NCI-H446 (cell line): ENCODE measurements at regions not wholly inside any gene's neighbourhood (a gene's known extent, or its start where the extent isn't known, plus 50 kb on each side); places are given as distances from the start of the nearest gene placed in this dataset.
"Not testable (repeated sequence)": the region's sequence is repeated elsewhere in the genome, so short reads cannot be mapped to it uniquely, and the experiment has no call there.

Source experiments
- DNase-seq, 2 experiments: peaks; one replicate each; lab custom pipeline; 2025; lab: John Stamatoyannopoulos, UW

DNA sequence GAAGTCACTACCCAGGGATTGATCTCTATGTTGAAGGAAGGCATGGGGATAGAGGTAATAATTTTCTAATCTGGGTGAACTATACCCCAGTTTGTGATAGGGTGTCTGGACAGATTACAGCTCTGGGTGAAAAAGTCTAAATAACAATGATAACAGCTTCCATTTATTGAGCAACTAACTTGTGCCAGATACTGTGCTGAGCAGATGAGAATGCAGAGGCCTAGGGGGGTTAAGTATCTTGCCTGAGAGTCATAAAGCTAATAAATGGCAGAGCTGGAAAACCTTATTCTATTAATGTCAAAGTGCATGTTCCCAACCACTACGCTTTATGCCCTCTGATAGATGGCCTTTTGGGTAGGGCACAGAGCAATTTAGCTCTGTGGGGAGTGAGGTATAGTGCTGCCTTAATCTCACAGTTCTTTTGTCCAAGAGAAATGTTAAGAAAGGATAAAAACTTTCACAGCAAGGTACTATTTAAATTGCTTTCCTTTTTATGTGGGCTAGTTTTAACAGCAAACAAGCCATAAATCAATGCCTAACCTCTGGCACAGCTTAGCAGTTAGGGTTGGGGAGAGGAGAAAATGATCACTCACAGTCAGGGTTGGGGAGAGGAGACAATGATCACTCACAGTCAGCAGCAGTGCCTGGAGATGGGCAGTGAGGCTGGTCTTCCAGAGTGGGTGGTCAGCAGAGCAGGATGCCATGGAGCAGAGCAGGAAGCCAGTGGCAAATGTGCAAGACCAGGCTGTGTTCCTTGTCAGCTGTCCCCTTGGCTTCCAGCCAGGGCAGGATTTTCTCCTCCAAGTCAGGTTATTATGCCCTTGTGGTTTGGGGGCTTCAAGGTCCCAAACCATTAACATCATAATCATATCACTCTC lies 187.0 kb downstream of the CARTPT start:
- no peak for DNase-seq

GRCh38 chr5:71907001-71907588 lies 188.0 kb downstream of the CARTPT start:
- no peak for DNase-seq

GRCh38 chr5:71907608-71908145 lies 188.6 kb downstream of the CARTPT start:
- DNase-seq: no peak

GRCh38 chr5:71910741-71911140 lies 191.7 kb downstream of the CARTPT start:
- DNase-seq: no peak

- no peak for DNase-seq
These were observed 192.9 kb downstream of the CARTPT start for GRCh38 chr5:71912021-71912420.

DNA sequence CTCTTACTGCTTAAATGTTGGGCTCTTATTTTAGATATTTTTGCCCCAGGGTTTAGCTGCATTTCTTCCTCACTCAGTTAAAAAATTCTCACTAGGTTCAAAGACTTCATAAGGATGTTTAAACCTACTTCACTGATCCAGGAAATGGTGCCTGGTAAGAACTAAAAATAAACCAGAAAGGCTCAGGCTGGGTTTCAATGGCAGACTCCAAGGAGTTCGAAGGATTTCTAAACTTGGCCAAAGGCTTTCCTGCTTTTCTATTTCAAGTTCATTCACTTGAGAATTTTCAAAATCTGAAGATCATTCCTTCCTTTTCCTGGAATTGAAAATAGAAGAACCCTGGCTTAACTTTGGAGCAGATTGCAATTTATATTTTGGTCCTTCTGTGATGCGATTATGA lies 193.0 kb upstream of the MAP1B start:
- DNase-seq: no peak

- no peak for DNase-seq
These were observed 184.6 kb upstream of the MAP1B start for GRCh38 chr5:71922584-71923106.

DNA sequence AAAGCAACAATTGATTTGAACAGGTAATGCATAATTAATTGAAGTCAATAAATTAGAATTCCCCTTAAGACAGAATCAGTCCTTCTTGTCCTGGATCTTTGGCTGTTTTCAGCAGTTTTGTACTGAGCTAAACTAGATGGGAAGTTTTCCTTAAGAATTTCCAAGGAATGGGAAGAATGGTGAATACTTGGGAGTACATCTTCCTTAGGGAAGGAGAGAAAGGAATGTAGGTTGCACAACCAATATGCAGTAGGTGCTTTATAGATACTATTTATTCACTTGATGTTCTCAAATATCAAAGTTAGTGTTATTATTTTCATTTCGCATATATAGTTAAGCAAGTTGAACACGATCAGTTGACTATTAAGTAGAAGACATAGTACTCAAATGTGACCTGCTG lies 183.5 kb upstream of the MAP1B start:
- no peak for DNase-seq

- DNase-seq: peak; percentile 6 to 30
These were observed 182.9 kb upstream of the MAP1B start for GRCh38 chr5:71924325-71924724.

DNA sequence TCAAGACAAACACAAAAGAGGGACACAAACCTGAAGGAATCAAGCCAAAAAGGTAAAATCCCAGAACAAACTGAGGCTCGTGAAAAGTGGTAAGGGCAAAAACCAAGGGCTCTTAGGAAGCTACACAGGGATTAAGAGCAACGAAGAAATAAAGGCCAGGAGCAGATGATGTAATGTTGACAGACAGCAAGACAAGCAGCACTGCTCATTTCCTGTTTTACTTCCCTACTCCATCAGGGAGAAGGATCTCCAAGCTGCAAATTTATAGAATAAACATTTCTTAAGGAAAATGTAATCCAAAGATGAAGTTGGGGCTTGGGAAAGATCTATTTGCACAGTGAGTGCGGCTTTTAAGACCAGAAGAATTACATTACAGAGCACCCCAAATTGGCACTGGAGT lies 182.3 kb upstream of the MAP1B start:
- peak in 1 of 2 experiments; percentile 30 for DNase-seq

- DNase-seq: peak; percentile 20 to 82
These were observed 181.6 kb upstream of the MAP1B start for GRCh38 chr5:71925608-71926091.

DNA sequence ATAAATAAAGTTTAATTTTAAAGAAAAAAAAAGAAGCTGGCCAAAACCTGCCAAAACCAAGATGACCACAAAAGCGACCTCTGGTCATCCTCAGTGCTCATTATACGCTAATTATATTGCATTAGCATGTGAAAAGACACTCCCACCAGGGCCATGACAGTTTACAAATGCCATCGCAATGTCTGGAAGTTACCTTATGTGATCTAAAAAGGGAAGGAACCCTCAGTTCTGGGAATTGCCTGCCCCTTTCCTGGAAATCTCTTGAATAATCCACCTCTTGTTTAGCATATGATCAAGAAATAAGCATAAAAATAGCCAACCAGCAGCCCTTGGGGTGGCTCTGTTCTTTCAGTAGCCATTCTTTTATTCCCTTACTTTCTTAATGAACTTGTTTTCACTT lies 178.3 kb upstream of the MAP1B start:
- no peak for DNase-seq

- DNase-seq: not testable (repeated sequence)
These were observed 176.7 kb upstream of the MAP1B start for GRCh38 chr5:71930554-71930953.

DNA sequence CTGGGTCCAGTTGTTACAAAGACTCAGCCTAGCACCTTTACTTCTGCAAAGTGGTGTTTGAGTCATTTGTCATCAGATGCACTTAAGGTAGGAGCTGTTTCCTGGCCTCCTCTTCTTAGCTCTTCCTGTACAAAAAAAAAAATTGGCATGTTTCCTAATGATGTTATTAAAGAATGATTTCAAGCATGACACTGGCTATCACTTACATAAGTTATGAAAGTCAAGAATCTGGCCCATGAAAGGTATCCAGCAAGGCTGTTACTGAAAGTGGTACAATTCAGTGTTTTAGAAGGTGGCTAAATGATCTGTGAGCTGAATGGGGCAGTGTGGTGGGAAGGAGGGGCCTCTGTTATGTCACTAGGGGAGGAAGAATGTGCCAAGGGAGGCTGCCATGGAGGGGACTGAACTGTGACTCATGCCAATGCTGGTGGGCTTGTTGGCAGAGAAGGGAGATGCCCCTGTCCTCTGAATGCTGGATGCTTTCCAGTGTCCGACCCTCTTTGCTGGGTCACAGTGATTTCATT lies 175.1 kb upstream of the MAP1B start:
- DNase-seq: peak; percentile 21 to 70

DNA sequence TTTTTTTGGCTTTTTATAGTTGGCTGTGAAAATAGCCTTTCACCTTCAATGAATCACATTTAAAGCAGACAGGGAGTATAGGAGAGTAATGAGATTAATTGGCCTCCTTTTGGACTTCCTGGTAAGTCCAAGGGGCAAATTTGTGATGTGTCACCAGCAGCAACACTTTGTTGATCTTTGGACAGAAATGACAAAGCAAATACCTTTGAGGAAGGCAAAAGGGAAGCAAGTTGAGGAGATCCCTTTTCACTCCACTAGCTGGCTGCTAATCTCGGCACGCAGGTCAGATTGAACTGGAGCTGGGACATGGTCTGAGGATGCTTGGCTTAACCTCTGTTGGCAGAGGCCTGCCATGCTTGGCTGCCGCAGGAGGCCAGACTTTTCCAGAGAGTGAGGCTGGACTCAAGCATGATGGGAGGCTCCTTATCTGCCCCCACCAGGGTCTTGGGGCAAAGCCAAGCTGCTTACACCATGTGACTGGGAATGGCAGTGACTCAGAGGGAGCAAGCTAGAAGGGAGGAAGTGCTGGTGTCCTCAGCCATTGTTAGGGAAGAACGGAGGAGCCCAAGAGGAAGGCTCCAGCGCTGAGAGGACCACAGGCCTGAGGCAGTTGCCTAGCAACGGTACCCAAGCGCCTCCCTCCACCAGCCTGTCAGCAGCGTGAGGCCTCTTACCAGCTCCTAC lies 174.5 kb upstream of the MAP1B start:
- DNase-seq: peak; percentile 61 to 88

- no peak for DNase-seq
These were observed 173.0 kb upstream of the MAP1B start for GRCh38 chr5:71934322-71934721.

DNA sequence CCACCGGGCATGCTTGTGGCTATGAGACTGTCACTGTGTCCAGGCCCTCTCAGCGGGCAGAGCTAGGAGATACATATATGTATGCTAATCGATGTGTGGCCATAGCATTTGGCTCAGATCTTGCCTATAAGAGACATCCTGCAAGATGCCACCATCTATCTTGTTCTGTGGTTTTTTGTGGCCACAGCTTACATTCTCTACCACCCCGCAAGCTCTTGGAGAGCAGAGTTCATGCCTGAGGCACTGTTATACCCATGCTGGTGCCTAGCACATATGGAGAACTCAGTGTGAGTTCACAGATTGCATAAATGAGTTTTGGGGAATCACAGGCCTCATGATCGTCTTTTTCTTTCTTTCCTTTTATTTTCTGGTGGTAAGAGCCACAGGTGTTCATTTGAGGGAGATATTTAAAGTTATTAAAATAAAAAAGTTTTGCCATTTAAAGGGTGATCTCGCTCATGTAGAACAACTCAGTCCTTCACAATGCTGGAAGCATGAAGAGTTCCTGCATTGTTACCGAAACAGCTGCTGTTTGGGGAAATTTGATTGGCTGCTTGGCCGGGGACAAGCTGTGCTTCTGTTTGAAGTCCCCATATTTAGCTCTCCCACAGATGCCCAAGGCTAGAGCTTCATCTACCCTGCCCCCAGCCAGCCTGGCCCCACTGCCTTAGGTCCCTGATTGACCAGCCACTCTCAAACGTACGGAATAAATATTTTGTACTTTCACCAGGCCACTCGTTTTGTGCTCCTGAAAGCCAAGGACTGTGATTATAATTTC lies 169.2 kb upstream of the MAP1B start:
- no peak for DNase-seq

DNA sequence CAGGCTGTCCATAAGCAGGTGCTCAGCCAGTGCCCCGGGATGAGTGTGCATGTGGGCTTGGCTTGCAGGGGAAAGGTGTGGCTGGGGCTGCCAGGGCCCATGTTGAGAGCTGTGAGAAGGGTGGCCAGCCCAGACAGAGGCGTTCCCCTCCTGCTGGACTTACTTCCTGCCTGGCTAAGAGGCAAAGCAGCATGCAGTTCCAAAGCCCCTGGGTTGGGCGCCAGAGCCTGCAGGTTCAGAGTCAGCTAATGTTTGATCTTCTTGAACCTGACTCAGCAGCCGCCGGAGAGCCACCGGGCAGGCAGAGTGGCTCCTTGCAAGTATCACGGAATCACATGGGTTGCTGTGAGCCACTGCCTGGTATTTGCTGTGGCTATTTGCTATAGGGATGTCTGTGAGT lies 168.4 kb upstream of the MAP1B start:
- no peak for DNase-seq

- peak in 1 of 2 experiments; percentile 7 for DNase-seq
These were observed 167.6 kb upstream of the MAP1B start for GRCh38 chr5:71939452-71940230.

DNA sequence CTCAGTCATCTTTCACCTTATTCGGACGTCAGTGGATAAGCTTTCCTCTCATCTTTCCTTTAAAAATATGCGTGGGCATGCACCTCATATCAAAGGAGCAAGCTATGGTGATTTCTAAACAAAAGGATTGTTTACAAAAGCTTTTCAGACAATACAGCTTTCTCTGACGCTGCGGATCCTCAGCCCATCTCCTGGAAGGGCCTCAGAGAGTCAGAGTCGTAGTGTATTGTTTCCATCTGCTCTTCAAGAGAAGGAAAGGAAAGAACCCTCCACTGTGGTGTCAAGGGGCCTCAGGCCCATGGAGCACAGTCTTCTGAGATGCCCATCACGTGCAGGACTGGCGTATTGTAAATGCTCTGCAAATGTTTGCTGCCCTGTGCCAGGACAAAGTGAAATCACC lies 163.4 kb upstream of the MAP1B start:
- DNase-seq: no peak
